WTC11 (cell line): ENCODE measurements at regions not wholly inside any gene's neighbourhood (a gene's known extent, or its start where the extent isn't known, plus 50 kb on each side); places are given as distances from the start of the nearest gene placed in this dataset.
A peak's percentile ranks its signal among the peaks of the same experiment; 100 is the strongest.

ENCODE experiments used
- ATAC-seq: fragments of 200-7000 bp; cut with Tn5 transposase; 2 replicates; pipeline ENCODE4 v1.10.0; 2021; ENCODE audit warnings: mild to moderate bottlenecking, moderate library complexity
- CTCF ChIA-PET: fragments of 300-600 bp; sonication (Branson Sonifier 250); formaldehyde crosslinking; loops from one replicate; lab custom pipeline; 2021; ENCODE audit warnings: antibody characterized with exemption; lab: Charles Lee
- POLR2A ChIA-PET: fragments of 350-600 bp; sonication (Branson Sonifier 250); formaldehyde crosslinking; loops from one replicate; lab custom pipeline; 2021; ENCODE audit warnings: antibody characterized with exemption; lab: Charles Lee
- DNase-seq: peaks from one replicate; pipeline ENCODE4 v3.0.0; 2021; ENCODE audit warnings: low spot score
- H3K27ac Mint-ChIP-seq: 2 replicates; pipeline ENCODE4 v1.8.0; 2021; ENCODE audit warnings: mixed read lengths
- H3K27me3 Mint-ChIP-seq: 2 replicates; pipeline ENCODE4 v1.8.0; 2021; ENCODE audit warnings: low read depth, mild to moderate bottlenecking, moderate library complexity, mixed read lengths
- H3K36me3 Mint-ChIP-seq: 2 replicates; pipeline ENCODE4 v1.8.0; 2021; ENCODE audit warnings: mixed read lengths
- H3K4me1 Mint-ChIP-seq: 2 replicates; pipeline ENCODE4 v1.8.0; 2022; ENCODE audit warnings: mixed read lengths
- H3K4me3 Mint-ChIP-seq: 2 replicates; pipeline ENCODE4 v1.8.0; 2021; ENCODE audit warnings: mild to moderate bottlenecking, moderate library complexity, mixed read lengths
- H3K9me3 Mint-ChIP-seq: 2 replicates; pipeline ENCODE4 v1.8.0; 2021; ENCODE audit warnings: mixed read lengths
- ATF3 ChIP-seq: sonication (generic); formaldehyde crosslinking; conservative IDR thresholded peaks from 2 replicates; pipeline ENCODE4 v1.8.1; 2022; ENCODE audit warnings: mild to moderate bottlenecking, missing genetic modification reagents
- CREB1 ChIP-seq: sonication (generic); formaldehyde crosslinking; IDR thresholded peaks from 2 replicates; pipeline ENCODE4 v1.8.0; 2023; ENCODE audit warnings: mild to moderate bottlenecking, missing genetic modification reagents
- ELF4 ChIP-seq: sonication (generic); formaldehyde crosslinking; IDR thresholded peaks from 2 replicates; pipeline ENCODE4 v1.8.1; 2022; ENCODE audit warnings: low read depth, mild to moderate bottlenecking, moderate library complexity, missing genetic modification reagents
- EMX1 ChIP-seq: fragments of 250-450 bp; sonication (Bioruptor Pico); IDR thresholded peaks from 2 replicates; pipeline ENCODE4 v1.8.0; 2021; ENCODE audit warnings: mild to moderate bottlenecking
- FOXK1 ChIP-seq: sonication (generic); formaldehyde crosslinking; IDR thresholded peaks from 2 replicates; pipeline ENCODE4 v1.8.0; 2022; ENCODE audit warnings: mild to moderate bottlenecking, moderate library complexity, missing genetic modification reagents
- GABPB1 ChIP-seq: sonication (generic); formaldehyde crosslinking; IDR thresholded peaks from 2 replicates; pipeline ENCODE4 v1.8.1; 2023; ENCODE audit warnings: mild to moderate bottlenecking, missing genetic modification reagents
- NFATC4 ChIP-seq: fragments of 250-450 bp; sonication (Bioruptor Pico); IDR thresholded peaks from 2 replicates; pipeline ENCODE4 v1.9.0; 2021; ENCODE audit warnings: mild to moderate bottlenecking
- PRDM15 ChIP-seq: sonication (generic); formaldehyde crosslinking; IDR thresholded peaks from 2 replicates; pipeline ENCODE4 v1.8.0; 2022; ENCODE audit warnings: missing genetic modification reagents
- SOX15 ChIP-seq: fragments of 250-450 bp; sonication (Bioruptor Pico); IDR thresholded peaks from 2 replicates; pipeline ENCODE4 v1.9.0; 2021; ENCODE audit warnings: mild to moderate bottlenecking
- TEAD1 ChIP-seq: sonication (generic); formaldehyde crosslinking; IDR thresholded peaks from 2 replicates; pipeline ENCODE4 v1.8.0; 2022; ENCODE audit warnings: mild to moderate bottlenecking, missing genetic modification reagents
- TEAD4 ChIP-seq: sonication (generic); formaldehyde crosslinking; IDR thresholded peaks from 2 replicates; pipeline ENCODE4 v1.8.0; 2022; ENCODE audit warnings: mild to moderate bottlenecking, missing genetic modification reagents
- ZBTB21 ChIP-seq: sonication (generic); formaldehyde crosslinking; IDR thresholded peaks from 2 replicates; pipeline ENCODE4 v1.8.1; 2023; ENCODE audit warnings: mild to moderate bottlenecking, missing genetic modification reagents, borderline replicate concordance
- ZBTB43 ChIP-seq: sonication (generic); formaldehyde crosslinking; IDR thresholded peaks from 2 replicates; pipeline ENCODE4 v1.8.1; 2023; ENCODE audit warnings: mild to moderate bottlenecking, missing genetic modification reagents
- ZNF219 ChIP-seq: sonication (generic); formaldehyde crosslinking; IDR thresholded peaks from 2 replicates; pipeline ENCODE4 v1.8.0; 2023; ENCODE audit warnings: missing genetic modification reagents, mild to moderate bottlenecking, borderline replicate concordance
- TF ChIP-seq, protein P1 (sequence below): sonication (generic); formaldehyde crosslinking; IDR thresholded peaks from 2 replicates; pipeline ENCODE4 v1.8.1; 2022; ENCODE audit warnings: low read depth, mild to moderate bottlenecking, moderate library complexity, missing genetic modification reagents, borderline replicate concordance
- TF ChIP-seq, protein P2 (sequence below): fragments of 250-450 bp; sonication (Bioruptor Pico); IDR thresholded peaks from 2 replicates; pipeline ENCODE4 v1.8.0; 2021; ENCODE audit warnings: mild to moderate bottlenecking
- TF ChIP-seq, protein P3 (sequence below): sonication (generic); formaldehyde crosslinking; conservative IDR thresholded peaks from 2 replicates; pipeline ENCODE4 v1.8.1; 2023; ENCODE audit warnings: mild to moderate bottlenecking, low read depth, missing genetic modification reagents, moderate library complexity

GRCh38 chr18:76285866-76286265 lies 209.2 kb downstream of the ZNF516 start:
- DNase-seq (no peak), ATAC-seq (0 out of 2 replicates have a peak, but pooled peaks have one; percentile 18)
- no peak overlapping the region for H3K4me3 Mint-ChIP-seq
- H3K9me3 Mint-ChIP-seq, result peaks cover 9% of the 10 kb centered on the region
- no peaks in the 10 kb centered on the region for H3K27me3 Mint-ChIP-seq
- TF ChIP-seq PRDM15 (CRISPR knock-in tag), result peak; percentile 87
- TF ChIP-seq TEAD1 (CRISPR knock-in tag), result no peak
- no peak for TF ChIP-seq TEAD4
- TF ChIP-seq, protein P1, sequence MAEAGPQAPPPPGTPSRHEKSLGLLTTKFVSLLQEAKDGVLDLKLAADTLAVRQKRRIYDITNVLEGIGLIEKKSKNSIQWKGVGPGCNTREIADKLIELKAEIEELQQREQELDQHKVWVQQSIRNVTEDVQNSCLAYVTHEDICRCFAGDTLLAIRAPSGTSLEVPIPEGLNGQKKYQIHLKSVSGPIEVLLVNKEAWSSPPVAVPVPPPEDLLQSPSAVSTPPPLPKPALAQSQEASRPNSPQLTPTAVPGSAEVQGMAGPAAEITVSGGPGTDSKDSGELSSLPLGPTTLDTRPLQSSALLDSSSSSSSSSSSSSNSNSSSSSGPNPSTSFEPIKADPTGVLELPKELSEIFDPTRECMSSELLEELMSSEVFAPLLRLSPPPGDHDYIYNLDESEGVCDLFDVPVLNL (CRISPR knock-in tag), result no peak
- ChIA-PET CTCF (interaction anchor here (1.4 kb wide), 1 partner anchor 21 kb away, joined by 3 read pairs; no protein-coding TSS in a partner anchor), POLR2A (no interaction called here)
- peaks cover 3% of the 10 kb centered on the region; the same call in 1 of the 2 replicates for H3K36me3 Mint-ChIP-seq
- no peaks in the 10 kb centered on the region for H3K4me1 Mint-ChIP-seq
- no peak overlapping the region for H3K27ac Mint-ChIP-seq

DNA sequence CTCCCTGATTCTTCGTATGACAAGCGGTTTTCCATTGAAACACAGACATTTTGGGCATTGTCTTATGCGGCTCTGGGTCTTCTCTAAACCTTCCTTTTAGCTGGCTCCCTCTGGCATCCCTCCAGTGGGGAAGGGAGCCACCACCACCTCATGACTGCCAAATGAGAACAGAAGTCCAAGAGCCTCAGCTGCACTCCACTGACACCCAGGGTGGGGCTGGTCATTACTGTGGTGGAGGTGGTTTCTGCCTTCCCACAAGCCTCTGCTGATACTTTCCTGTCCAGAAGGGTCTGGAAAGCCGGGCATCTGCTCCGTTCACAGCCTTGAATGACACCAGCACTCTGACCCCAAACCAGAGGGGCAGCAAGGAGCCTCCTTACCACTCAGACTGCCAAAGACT lies 213.5 kb downstream of the ZNF516 start:
- Mint-ChIP-seq H3K27me3 (no peaks in the 10 kb centered on the region), H3K27ac (no peak overlapping the region), H3K9me3 (peaks cover 5% of the 10 kb centered on the region; the same call in 1 of the 2 replicates), H3K36me3 (no peaks in the 10 kb centered on the region), H3K4me3 (no peak overlapping the region), H3K4me1 (no peaks in the 10 kb centered on the region)
- no peak for DNase-seq
- CTCF ChIA-PET, result no interaction called here
- TF ChIP-seq ZBTB43 (CRISPR knock-in tag), result no peak
- TF ChIP-seq, protein P2, sequence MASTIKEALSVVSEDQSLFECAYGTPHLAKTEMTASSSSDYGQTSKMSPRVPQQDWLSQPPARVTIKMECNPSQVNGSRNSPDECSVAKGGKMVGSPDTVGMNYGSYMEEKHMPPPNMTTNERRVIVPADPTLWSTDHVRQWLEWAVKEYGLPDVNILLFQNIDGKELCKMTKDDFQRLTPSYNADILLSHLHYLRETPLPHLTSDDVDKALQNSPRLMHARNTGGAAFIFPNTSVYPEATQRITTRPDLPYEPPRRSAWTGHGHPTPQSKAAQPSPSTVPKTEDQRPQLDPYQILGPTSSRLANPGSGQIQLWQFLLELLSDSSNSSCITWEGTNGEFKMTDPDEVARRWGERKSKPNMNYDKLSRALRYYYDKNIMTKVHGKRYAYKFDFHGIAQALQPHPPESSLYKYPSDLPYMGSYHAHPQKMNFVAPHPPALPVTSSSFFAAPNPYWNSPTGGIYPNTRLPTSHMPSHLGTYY (CRISPR knock-in tag), result no peak
- no peak for TF ChIP-seq PRDM15 (CRISPR knock-in tag)
- TF ChIP-seq, protein P1 (CRISPR knock-in tag), result no peak
- no peak for TF ChIP-seq GABPB1 (CRISPR knock-in tag)
- no peak for TF ChIP-seq TEAD4
- TF ChIP-seq ZBTB21 (CRISPR knock-in tag), result no peak
- TF ChIP-seq EMX1, result no peak
- no peak for TF ChIP-seq ELF4 (CRISPR knock-in tag)
- TF ChIP-seq ATF3 (CRISPR knock-in tag), result no peak
- TF ChIP-seq SOX15 (CRISPR knock-in tag), result no peak
- TF ChIP-seq, protein P3, sequence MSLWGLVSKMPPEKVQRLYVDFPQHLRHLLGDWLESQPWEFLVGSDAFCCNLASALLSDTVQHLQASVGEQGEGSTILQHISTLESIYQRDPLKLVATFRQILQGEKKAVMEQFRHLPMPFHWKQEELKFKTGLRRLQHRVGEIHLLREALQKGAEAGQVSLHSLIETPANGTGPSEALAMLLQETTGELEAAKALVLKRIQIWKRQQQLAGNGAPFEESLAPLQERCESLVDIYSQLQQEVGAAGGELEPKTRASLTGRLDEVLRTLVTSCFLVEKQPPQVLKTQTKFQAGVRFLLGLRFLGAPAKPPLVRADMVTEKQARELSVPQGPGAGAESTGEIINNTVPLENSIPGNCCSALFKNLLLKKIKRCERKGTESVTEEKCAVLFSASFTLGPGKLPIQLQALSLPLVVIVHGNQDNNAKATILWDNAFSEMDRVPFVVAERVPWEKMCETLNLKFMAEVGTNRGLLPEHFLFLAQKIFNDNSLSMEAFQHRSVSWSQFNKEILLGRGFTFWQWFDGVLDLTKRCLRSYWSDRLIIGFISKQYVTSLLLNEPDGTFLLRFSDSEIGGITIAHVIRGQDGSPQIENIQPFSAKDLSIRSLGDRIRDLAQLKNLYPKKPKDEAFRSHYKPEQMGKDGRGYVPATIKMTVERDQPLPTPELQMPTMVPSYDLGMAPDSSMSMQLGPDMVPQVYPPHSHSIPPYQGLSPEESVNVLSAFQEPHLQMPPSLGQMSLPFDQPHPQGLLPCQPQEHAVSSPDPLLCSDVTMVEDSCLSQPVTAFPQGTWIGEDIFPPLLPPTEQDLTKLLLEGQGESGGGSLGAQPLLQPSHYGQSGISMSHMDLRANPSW, result no peak
- TF ChIP-seq CREB1 (CRISPR knock-in tag), result no peak
- TF ChIP-seq ZNF219, result no peak
- TF ChIP-seq FOXK1 (CRISPR knock-in tag), result no peak
- no peak for TF ChIP-seq NFATC4 (CRISPR knock-in tag)
- no peak for ATAC-seq
- POLR2A ChIA-PET, result no interaction called here
